ENCODE measurements at regions not wholly inside any gene's neighbourhood (a gene's known extent, or its start where the extent isn't known, plus 50 kb on each side); places are given as distances from the start of the nearest gene placed in this dataset.

- TF ChIP-seq POLR2A (IDR thresholded peaks at IDR 0.05; ENCODE audit: low read length) (no peak), RCOR1 (IDR thresholded peaks at IDR 0.05; ENCODE audit: low read depth, low read length) (no peak), CTCF (IDR thresholded peaks at IDR 0.05) (no peak), PBX3 (IDR thresholded peaks at IDR 0.05) (no peak), RFX5 (IDR thresholded peaks at IDR 0.05) (no peak), MAFK (IDR thresholded peaks at IDR 0.05; ENCODE audit: partially characterized antibody) (no peak), FOSL2 (IDR thresholded peaks at IDR 0.05) (no peak), FOSL2 (CRISPR knock-in tag; IDR thresholded peaks at IDR 0.05) (no peak), MYC (IDR thresholded peaks at IDR 0.05; ENCODE audit: borderline replicate concordance, low read length) (no peak)
- TF ChIP-seq, protein P1, sequence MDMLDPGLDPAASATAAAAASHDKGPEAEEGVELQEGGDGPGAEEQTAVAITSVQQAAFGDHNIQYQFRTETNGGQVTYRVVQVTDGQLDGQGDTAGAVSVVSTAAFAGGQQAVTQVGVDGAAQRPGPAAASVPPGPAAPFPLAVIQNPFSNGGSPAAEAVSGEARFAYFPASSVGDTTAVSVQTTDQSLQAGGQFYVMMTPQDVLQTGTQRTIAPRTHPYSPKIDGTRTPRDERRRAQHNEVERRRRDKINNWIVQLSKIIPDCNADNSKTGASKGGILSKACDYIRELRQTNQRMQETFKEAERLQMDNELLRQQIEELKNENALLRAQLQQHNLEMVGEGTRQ (IDR thresholded peaks at IDR 0.05): no peak
Measured at GRCh38 chr9:109704546-109704945, 75.5 kb upstream of the PALM2AKAP2 start.
